HG02571 (cell line): ENCODE measurements at regions not wholly inside any gene's neighbourhood (a gene's known extent, or its start where the extent isn't known, plus 50 kb on each side); places are given as distances from the start of the nearest gene placed in this dataset.
"Not testable (repeated sequence)": the region's sequence is repeated elsewhere in the genome, so short reads cannot be mapped to it uniquely, and the experiment has no call there.

ENCODE experiments used
- ATAC-seq: cut with Tn5 transposase; IDR thresholded peaks from one replicate; pipeline ENCODE4 v1.9.1; 2021; ENCODE audit warnings: mild to moderate bottlenecking, moderate library complexity; ENCODE audit not compliant: unreplicated experiment

DNA sequence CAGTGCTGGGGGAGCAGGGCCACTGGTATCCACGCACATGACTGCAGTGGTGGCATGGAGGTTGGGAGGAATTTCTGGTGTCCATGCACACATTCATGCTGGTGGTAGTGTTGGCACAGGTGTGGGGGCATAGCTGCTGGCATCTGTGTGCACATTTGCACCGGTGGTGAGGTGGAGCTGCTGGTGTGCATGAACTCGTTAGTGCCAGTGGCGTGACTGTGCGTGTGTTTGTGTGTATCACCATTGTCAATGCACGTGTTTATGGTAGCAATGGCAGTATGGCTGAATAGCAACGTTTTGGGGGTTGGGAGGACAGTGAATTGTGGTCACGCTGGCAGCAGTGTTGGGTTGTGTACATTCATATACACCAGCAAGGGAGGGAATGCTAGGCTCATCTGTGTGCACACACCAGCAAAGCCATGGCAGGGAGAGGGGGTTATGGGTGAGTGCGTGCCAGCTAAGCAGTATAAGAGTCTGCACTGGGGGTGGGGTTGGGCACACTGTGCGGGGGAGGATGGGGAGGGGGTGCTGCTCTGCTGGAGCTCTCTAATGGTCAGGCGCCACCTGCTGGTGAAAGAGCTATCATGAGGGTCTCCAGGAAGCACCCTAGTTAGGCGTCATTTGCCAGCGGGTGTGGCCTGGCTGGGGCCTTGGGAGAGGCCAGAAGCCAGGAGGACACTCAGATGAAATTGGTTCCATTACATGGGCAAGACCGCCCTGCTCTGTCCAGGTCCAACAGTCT is 626.1 kb upstream of the ID4 start:
- no peak for ATAC-seq

DNA sequence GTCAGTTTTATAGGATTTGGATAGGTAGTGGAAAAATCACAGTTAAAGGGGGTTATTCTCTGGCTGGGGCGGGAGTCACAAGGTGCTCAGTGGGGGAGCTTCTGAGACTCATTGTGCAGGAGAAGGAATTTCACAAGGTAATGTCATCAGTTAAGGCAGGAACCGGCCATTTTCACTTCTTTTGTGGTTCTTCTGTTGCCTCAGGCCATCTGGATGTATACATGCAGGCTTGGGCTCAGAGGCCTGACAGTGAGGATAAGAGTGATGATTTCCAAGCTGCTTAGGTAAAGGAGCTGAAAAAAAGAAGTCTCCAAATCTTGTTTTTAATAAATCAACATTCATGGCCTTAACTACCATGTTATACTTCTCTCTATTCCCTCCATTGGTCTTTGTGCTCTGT is 622.9 kb upstream of the ID4 start:
- no peak for ATAC-seq

DNA sequence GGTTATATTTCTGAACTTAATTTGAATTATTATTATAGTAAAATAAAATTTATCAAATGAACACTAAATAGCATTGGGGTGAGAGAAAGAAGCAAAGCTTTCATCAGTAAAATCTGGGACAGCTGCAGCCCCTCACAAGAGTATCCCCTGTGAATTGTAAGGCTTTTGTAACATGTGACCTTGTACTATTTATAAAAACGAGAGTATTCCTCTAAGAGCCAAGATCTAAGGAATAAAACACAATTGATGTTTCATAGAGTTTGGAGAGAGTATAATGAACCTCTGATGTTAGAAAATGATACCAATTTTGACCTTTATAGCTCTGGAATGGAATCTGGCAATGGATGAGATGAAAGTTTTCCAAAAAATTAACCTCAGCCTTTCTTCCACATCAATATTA is 617.2 kb upstream of the ID4 start:
- ATAC-seq: no peak

DNA sequence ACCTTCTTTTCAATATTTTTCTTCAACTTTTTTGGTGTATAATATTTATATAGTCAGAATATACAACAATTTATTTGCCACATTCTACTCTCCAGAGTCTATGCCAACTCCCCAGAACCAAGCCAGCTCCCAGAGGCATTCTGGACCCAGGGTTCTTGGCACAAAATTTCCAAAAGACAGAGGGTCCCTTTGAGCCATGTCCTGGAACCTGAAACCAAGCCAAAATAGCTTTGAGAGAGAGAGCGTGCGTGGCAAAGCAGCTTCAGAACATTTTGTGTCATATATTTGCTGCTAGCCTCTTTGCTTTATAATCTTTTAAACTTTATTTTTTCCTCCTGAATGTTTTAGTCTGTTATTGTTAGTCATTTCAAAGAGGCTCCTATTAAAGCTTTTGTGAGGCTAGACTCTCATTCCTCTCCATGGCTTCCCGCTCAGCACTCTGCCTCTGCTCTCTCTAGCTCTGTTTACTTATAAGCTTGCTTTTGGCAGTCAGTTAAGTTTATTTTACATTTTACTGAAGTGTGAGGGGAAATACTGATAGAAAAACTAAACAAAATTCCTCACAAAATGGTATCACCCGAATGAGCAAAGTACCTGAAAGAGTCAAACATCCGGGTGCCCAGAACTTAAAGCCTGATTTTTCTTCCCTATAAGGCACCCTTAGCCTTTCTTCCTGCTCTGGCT is 605.1 kb upstream of the ID4 start:
- ATAC-seq: no peak

DNA sequence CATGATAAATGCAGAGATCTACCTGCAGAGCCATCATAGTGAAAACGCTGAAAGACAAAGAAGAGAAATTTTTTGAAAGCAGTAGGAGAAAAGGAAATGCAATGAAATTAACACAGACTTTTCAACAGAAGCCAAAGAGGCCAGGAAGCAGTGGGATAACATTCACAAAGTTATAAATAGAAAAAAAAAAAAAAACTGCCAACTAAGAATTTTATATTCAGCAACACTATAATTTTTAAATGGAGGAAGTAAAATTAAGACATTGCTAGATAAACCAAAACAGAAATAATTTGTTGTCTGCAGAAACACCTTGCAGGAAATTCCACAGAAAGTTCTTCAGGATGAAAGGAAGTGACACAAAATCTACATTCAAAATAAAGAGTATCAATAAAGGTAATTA is 591.5 kb upstream of the ID4 start:
- no peak for ATAC-seq

DNA sequence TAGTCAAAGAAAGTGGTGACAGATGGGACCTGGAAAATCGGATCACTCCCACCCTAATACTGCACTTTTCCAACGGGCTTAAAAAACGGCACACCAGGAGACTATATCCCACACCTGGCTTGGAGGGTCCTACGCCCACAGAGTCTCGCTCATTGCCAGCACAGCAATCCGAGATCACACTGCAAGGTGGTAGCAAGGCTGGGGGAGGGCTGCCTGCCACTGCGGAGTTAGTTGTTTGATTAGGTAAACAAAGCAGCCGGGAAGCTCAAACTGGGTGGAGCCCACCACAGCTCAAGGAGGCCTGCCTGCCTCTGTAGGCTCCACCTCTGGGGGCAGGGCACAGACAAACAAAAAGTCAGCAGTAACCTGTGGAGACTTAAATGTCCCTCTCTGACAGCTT is 590.0 kb upstream of the ID4 start:
- ATAC-seq: not testable (repeated sequence)

DNA sequence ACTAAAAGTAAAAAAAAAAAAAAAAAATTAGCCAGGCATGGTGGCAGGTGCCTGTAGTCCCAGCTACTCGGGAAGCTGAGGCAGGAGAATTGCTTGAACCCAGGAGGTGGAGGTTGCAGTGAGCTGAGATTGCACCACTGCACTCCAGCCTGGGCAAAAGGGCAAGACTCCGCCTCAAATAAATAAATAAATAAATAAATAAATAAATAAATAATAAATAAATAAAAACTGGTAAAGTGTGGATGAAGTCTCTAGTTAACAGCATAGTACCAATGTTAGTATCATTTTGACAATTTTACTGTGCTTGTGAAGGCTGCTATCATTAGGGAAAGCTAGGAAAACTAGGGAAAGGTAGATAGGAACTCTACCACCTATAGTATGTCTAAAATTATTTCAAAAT is 581.0 kb upstream of the ID4 start:
- ATAC-seq: not testable (repeated sequence)

DNA sequence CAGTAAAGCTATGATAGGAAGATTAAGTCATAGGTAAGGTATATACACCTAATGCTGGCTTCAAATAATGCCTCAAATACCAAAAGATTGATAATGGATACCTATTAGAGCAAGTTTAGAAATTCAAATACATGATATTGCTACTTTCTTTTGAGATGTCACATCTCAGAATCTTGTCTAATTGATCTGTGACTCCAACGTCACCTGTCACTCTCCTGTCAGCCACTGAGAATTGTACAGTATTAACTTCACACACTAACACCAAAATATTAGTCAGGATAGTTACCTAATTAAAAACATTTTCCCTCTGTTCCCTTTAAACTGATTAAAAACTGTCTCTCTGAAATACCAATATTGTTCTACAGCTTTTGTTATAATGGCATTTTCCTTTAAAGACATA is 575.5 kb upstream of the ID4 start:
- ATAC-seq: no peak

DNA sequence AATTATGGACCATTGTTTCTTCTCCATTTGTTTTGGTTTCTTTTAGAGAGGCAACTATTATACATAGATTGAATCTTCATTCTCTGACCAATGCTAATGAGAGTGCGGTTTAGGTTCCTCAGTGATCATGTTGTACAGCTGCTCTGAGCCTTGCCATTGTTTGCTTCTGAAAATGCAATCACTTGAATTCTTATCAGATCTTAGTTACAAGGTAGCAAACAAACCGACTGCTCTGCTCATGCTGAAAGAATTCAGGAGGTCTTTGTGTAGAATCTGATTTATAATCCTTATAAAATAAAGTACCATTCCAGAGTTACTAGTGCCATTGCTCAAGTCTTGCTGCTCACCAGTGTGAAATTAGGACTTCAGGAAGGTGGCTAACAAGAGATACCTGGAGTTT is 569.1 kb upstream of the ID4 start:
- ATAC-seq: no peak

DNA sequence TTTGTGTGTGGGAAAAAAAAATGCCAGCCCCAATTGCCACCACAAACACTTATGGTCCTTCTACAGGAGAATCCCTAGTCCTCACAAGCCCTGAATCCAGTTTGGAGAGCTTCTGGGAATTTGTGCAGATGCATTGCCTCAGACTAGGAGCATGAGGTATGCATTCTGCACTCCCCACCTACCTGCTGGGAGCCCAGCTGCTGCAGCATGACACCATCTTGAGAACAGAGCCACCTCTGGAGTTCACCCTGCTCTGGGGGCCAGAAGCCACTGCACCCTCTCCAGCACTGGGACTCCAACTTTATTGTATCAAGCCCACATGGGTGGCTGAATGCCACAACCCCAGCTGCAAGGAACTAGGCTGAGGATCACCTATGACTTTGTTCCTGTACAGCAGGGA is 568.5 kb upstream of the ID4 start:
- no peak for ATAC-seq

DNA sequence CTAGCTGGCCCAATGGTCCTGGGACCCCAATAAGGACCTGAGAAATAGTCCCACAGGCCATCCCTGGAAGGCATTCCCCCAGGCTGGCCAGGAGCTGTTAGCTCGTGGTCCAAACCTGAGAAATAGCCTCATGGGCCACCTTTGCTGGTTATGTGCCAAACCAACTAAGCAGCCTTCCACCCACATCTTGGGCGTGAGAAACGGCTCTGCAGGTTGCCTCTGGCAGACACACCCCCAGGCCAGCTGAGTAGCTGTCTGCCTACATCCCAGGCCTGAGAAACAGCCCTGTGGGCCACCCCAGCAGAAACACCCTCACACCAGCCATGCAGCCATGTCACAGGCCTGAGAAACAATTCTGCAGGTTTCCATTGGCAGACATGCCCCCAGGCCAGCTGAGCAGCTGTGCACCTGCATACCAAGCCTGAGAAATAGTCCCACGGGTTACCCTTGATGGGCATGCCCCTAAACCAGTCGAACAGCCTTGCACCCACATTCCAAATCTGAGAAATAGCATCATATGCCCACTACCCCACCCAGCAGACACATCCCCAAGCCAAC is 567.8 kb upstream of the ID4 start:
- no peak for ATAC-seq

DNA sequence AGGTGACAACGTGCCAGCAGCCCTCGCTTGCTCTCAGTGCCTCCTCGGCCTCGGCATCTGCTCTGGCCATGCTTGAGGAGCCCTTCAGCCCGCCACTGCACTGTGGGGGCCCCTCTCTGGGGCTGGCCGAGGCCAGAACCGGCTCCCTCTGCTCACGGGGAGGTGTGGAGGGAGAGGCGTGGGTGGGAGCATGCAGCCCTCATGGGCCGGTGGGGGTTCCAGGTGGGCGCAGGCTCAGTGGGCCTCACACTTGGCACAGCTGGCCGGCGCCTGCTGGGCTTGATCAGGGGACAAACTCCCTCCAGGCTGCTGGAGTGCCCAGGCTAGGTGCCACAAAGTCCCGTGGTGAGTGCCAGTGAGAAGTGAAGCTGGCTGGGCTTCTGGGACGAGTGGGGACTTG is 566.6 kb upstream of the ID4 start:
- ATAC-seq: no peak

DNA sequence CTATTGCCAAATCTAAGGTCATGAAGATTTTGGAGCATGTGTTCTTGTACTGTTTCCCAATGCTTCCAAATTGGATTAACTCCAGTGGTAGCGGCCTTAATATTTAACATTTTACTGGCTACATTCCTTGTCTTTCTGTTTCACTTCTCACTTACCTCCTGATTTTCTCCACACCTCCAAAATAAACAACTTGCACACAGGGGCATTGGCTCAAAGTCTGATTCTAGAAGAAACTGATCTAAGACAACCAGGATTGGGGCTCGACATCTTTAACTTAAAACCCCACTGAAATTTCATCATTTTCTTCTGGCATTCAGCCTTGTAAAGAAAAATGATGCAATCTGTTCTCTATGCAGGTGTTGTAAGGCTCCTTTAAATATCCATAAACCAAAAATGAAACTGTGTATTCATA is 557.9 kb upstream of the ID4 start:
- ATAC-seq: no peak

DNA sequence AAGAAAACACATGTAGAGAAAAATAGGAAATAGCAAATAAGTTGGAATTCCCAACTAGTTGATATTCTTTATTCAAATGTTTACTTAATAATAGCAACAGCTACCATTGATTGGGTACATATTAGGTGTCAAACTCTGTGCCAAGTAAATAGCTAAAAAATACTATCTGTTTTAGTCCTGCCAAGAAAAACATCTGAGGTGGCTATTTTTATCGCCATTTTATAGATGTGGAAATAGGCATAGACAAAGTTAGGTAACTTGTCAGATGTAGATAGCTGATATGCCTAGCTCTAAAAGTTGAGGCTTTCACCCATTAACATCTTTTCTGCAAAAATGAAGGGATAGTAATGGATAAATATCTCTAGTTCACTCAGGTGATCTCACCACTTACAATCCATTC is 549.2 kb upstream of the ID4 start:
- no peak for ATAC-seq

DNA sequence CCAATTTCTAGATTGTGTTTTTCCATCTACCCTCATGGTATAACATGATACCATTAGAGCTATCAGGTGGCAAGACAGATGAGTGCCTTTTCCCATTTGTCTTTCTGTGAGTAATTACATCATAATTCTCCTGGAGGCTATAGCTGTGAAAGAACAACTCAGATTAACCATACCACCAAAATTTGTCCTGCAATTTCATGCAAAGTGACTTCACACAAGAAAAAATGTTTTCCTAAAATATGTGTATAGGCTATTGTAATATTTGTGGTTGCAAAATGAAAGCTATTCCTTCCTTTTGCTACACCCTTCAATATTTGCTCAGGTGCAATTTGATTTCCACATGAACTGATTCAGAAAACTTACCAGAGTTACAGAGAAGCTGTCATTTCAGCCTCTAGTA is 547.7 kb upstream of the ID4 start:
- ATAC-seq: no peak

DNA sequence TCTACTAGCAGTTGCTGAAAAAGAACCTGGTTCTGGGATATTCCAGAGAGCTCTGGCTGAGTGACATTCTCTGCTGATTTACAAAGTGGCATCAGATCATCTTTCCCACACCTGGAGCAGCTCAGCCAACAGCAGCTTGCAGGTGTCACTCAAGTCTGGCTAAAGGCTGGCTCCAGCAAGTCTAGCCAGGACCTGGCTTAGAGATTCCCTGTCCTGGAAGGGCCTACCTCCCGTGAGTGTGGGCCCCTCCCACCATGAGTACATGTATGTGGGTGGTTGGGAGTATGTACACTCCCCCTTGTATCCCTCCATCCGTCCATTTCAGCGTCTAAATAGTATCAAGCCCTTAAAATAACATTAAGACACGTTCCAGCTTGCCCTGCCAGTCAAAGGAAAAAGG is 539.3 kb upstream of the ID4 start:
- ATAC-seq: no peak

DNA sequence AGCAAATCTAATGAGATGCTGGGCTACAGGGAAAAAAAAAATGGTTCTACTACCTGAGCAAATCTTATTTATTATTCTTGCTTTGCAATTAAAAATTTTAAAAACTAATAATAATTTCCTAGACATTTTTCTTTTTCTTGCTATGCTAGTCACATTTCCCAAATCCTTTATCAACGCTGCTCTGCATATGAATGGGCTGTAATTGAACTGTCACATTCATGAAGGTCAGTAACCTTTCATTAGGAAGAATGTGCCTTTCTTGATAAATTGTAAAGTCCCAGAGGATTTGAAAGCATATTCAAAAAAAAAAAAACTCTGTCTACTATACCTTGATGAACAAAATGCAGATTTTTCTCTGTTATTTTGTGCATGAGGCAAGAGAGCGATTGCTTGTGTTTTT is 538.7 kb upstream of the ID4 start:
- ATAC-seq: no peak

DNA sequence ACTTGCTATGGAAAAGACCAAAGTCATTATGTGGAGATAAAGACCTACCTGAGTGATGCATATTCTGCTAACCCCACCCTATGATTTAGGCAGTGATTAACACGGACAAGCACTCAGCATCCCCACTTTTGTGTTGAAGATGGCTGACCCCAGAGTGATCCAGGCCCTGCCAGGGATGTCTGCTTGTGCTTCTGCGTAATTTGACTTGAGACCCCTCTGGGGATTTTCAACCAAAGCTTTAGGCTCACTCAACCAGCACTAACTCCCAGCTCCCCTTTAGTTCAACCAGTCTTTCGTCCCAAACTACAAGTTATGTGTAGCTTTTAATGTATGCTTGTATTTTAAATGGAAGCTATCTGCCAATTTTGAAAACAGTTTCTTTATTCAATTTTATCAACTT is 538.0 kb upstream of the ID4 start:
- no peak for ATAC-seq

DNA sequence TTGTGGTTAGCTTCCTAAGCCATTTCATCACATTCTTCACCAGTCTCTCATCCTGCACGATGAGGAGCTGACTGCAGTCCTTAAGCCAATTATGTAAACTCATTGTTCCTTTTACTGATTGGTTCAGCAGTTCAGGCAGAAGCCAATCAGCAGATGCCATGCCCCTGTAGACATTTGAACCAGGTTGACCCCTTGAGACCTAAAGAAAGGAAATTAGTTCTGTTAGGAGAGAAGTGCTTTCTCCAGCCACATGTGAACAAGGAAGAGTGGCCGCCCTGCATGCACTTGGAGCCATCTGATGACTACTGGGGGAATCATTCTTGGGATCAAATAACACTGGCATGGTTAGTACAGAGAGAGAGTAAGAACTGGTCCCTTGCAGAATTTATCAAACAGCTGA is 535.2 kb upstream of the ID4 start:
- ATAC-seq: no peak

DNA sequence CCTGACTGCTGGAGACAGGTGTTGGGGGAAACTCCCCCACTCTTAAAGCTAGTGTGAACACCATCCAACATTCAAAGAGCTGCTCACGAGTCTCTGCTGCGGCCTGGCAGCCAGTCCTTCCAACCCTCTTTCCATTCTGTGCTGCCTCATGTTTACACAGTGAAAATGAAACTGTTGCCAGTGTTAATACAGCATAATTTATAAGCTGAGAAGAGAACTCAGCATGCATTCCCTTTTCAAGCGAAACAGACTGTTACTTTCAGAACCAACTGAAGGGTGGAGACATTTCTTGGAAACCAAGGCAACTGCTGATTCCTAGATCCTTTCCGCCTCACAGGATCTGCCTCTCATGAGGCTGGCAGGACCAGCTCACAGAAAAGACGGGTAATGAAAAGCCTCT is 533.8 kb upstream of the ID4 start:
- no peak for ATAC-seq

DNA sequence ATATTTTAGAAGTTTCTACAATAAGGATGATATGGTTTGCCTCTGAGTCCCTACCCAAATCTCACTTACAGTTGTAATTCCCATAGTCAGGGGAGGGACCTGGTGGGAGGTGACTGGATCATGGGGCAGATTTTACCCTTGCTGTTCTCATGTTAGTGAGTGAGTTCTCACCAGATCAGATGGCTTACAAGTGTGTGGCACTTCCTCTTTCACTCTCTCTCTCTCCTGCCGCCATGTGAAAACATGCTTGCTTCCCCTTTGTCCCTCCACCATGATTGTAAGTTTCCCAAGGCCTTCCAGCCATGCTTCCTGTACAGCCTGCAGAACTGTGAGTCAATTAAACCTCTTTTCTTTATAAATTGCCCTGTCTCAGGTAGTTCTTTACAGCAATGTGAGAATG is 527.5 kb upstream of the ID4 start:
- ATAC-seq: no peak

DNA sequence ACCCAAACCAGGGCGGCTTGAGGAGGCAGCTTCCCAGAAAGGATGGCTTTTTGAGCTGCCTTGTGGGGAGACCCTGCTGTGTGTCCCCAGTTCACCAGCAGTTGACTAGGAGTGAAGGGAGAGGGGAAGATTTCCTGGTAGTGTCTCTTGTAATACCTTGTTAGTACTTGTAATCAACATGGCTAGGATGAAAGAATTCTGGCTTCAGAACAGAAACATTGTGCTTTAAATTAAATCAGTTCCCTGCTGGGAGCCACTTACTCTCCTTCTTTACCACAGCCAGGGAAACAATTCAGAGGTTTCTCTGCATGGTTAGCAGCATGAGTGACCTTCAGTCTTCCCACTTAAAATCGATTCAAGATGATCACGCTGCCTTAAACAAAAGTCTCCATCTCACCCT is 525.4 kb upstream of the ID4 start:
- ATAC-seq: no peak
